ENCODE measurements at regions not wholly inside any gene's neighbourhood (a gene's known extent, or its start where the extent isn't known, plus 50 kb on each side); places are given as distances from the start of the nearest gene placed in this dataset.

GRCh38 chrX:20352504-20352903 lies 85.8 kb upstream of the RPS6KA3 start:
- ChIA-PET CTCF (no interaction called here), POLR2A (no interaction called here)
- H3K4me1 ChIP-seq (ENCODE audit: control insufficient read depth in 1 of 2, extremely low read depth in 1 of 2, insufficient read depth in 2 of 2, low read length in 2 of 2), result peaks cover 2 to 6% of the 10 kb centered on the region in 2 experiments
- H3K27ac ChIP-seq (ENCODE audit: low read length), result no peak overlapping the region
- no peak overlapping the region for H3K4me3 ChIP-seq (ENCODE audit: control insufficient read depth in 1 of 2, extremely low read depth in 1 of 2, low read length in 1 of 2)
- no peaks in the 10 kb centered on the region for H3K9me3 ChIP-seq
- Mint-ChIP-seq H3K36me3 (no peaks in the 10 kb centered on the region), H3K27me3 (no peaks in the 10 kb centered on the region), H3K9me3 (no peaks in the 10 kb centered on the region), H3K4me3 (peak overlapping the region in 1 of 3 donors; percentile 21), H3K4me1 (peaks cover 21 to 22% (median 21%) of the 10 kb centered on the region in 3 donors), H3K27ac (no peak overlapping the region)
- ATAC-seq (replicated peaks in 1 of 4) (no peak), DNase-seq (no peak)
- no peaks in the 10 kb centered on the region for H3K27me3 ChIP-seq (replicated peaks in 1 of 2; ENCODE audit: control insufficient read depth in 2 of 2, extremely low read depth in 1 of 2, insufficient read depth in 2 of 2, low read length in 1 of 2)
- no CpG with 5 or more reads among the region's 6 CpGs for WGBS (ENCODE audit: insufficient coverage)
- no peaks in the 10 kb centered on the region for H3K36me3 ChIP-seq (ENCODE audit: control insufficient read depth in 2 of 2, extremely low read depth in 1 of 2, insufficient read depth in 1 of 2, low read length in 1 of 2)

DNA sequence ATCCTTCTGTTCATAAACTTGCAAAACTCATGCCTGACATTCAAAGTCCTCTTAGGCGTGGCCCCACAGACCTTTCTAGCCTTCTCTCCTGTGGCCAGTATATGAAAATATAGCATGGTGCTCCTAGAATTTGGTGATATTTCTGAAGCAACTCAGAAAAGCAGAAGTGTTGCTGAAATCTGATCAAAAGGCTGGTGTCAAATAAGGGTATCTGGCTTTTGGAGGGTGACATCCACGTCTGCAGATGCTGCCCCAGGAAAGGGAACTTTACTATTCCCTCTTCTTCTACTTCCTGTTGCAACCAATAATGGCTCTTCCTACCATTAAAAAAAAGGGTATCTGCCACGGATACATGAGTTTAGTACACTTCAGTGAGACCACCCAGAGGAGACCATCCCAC lies 83.9 kb upstream of the RPS6KA3 start:
- no peaks in the 10 kb centered on the region for H3K36me3 Mint-ChIP-seq
- H3K4me1 Mint-ChIP-seq, result peaks cover 18 to 22% (median 19%) of the 10 kb centered on the region in 3 donors
- H3K27ac ChIP-seq (ENCODE audit: low read length), result no peak overlapping the region
- H3K4me3 Mint-ChIP-seq, result no peak overlapping the region
- DNase-seq, result no peak
- H3K9me3 Mint-ChIP-seq, result no peaks in the 10 kb centered on the region
- H3K4me1 ChIP-seq (ENCODE audit: control insufficient read depth in 1 of 2, extremely low read depth in 1 of 2, insufficient read depth in 2 of 2, low read length in 2 of 2), result peaks cover 2 to 4% of the 10 kb centered on the region in 2 experiments
- H3K36me3 ChIP-seq (ENCODE audit: control insufficient read depth in 2 of 2, extremely low read depth in 1 of 2, insufficient read depth in 1 of 2, low read length in 1 of 2), result no peaks in the 10 kb centered on the region
- H3K27me3 Mint-ChIP-seq, result peaks cover 0 to 7% of the 10 kb centered on the region in 2 donors
- no CpG with 5 or more reads among the region's 3 CpGs for WGBS (ENCODE audit: insufficient coverage)
- H3K4me3 ChIP-seq (ENCODE audit: control insufficient read depth in 1 of 2, extremely low read depth in 1 of 2, low read length in 1 of 2), result no peak overlapping the region
- H3K9me3 ChIP-seq, result no peaks in the 10 kb centered on the region
- ChIA-PET POLR2A (no interaction called here), CTCF (interaction anchor here in 1 of 2 donors (0.6 kb wide), 1 partner anchor 35 kb away, joined by 3 read pairs; no protein-coding TSS in a partner anchor)
- H3K27ac Mint-ChIP-seq, result no peak overlapping the region
- no peak for ATAC-seq (replicated peaks in 1 of 4)
- no peaks in the 10 kb centered on the region for H3K27me3 ChIP-seq (replicated peaks in 1 of 2; ENCODE audit: control insufficient read depth in 2 of 2, extremely low read depth in 1 of 2, insufficient read depth in 2 of 2, low read length in 1 of 2)

DNA sequence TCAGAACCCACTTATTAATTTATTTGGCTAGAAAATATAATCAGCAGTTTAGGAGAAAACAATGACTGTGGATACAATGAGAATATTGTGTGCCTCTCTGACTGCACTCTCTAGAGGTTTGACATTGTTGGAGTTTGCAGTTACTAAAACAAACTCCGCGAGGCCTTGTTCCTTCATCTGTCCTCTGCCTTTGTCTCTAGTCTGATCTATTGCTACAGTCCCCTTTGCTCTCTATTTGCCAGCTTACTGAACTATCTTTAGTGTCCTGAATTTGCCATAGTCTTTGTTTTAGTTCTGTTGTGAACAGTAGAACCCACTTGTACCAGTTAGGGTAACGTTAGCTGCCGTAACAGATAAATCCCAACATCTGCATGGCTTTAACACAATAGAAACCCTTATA lies 81.4 kb upstream of the RPS6KA3 start:
- Histone ChIP-seq H3K4me1 (ENCODE audit: control insufficient read depth in 1 of 2, extremely low read depth in 1 of 2, insufficient read depth in 2 of 2, low read length in 2 of 2) (no peaks in the 10 kb centered on the region), H3K36me3 (ENCODE audit: control insufficient read depth in 2 of 2, extremely low read depth in 1 of 2, insufficient read depth in 1 of 2, low read length in 1 of 2) (no peaks in the 10 kb centered on the region), H3K9me3 (no peaks in the 10 kb centered on the region), H3K27me3 (replicated peaks in 1 of 2; ENCODE audit: control insufficient read depth in 2 of 2, extremely low read depth in 1 of 2, insufficient read depth in 2 of 2, low read length in 1 of 2) (no peaks in the 10 kb centered on the region), H3K27ac (ENCODE audit: low read length) (no peak overlapping the region), H3K4me3 (ENCODE audit: control insufficient read depth in 1 of 2, extremely low read depth in 1 of 2, low read length in 1 of 2) (no peak overlapping the region)
- DNase-seq, result no peak
- no peaks in the 10 kb centered on the region for H3K36me3 Mint-ChIP-seq
- H3K4me1 Mint-ChIP-seq, result peaks cover 0 to 5% (median 4%) of the 10 kb centered on the region in 3 donors
- WGBS (ENCODE audit: insufficient coverage), result no CpG with 5 or more reads among the region's 4 CpGs
- H3K9me3 Mint-ChIP-seq, result peaks cover 0 to 5% (median under 1%) of the 10 kb centered on the region in 3 donors
- H3K4me3 Mint-ChIP-seq, result no peak overlapping the region
- no peak for ATAC-seq (replicated peaks in 1 of 4)
- CTCF ChIA-PET, result no interaction called here
- POLR2A ChIA-PET, result no interaction called here
- H3K27ac Mint-ChIP-seq, result no peak overlapping the region
- H3K27me3 Mint-ChIP-seq, result peaks cover 0 to 7% of the 10 kb centered on the region in 2 donors

GRCh38 chrX:20347481-20347880 lies 80.8 kb upstream of the RPS6KA3 start:
- no CpG with 5 or more reads among the region's 5 CpGs for WGBS (ENCODE audit: insufficient coverage)
- no peaks in the 10 kb centered on the region for H3K9me3 ChIP-seq
- H3K36me3 ChIP-seq (ENCODE audit: control insufficient read depth in 2 of 2, extremely low read depth in 1 of 2, insufficient read depth in 1 of 2, low read length in 1 of 2), result no peaks in the 10 kb centered on the region
- no peak overlapping the region for H3K27ac ChIP-seq (ENCODE audit: low read length)
- DNase-seq (no peak), ATAC-seq (replicated peaks in 1 of 4) (no peak)
- no peak overlapping the region for H3K4me3 ChIP-seq (ENCODE audit: control insufficient read depth in 1 of 2, extremely low read depth in 1 of 2, low read length in 1 of 2)
- no peaks in the 10 kb centered on the region for H3K4me1 ChIP-seq (ENCODE audit: control insufficient read depth in 1 of 2, extremely low read depth in 1 of 2, insufficient read depth in 2 of 2, low read length in 2 of 2)
- POLR2A ChIA-PET, result interaction anchor here in 1 of 2 donors (0.5 kb wide), 1 partner anchor 15 kb away, joined by 3 read pairs; no protein-coding TSS in a partner anchor
- H3K4me3 Mint-ChIP-seq, result no peak overlapping the region
- H3K27me3 ChIP-seq (replicated peaks in 1 of 2; ENCODE audit: control insufficient read depth in 2 of 2, extremely low read depth in 1 of 2, insufficient read depth in 2 of 2, low read length in 1 of 2), result no peaks in the 10 kb centered on the region
- no peak overlapping the region for H3K27ac Mint-ChIP-seq
- peaks cover 0 to 1% (median under 1%) of the 10 kb centered on the region in 3 donors for H3K4me1 Mint-ChIP-seq
- CTCF ChIA-PET, result no interaction called here
- H3K9me3 Mint-ChIP-seq, result peaks cover 0 to 5% (median 3%) of the 10 kb centered on the region in 3 donors
- H3K27me3 Mint-ChIP-seq, result peaks cover 0 to 7% of the 10 kb centered on the region in 2 donors
- H3K36me3 Mint-ChIP-seq, result no peaks in the 10 kb centered on the region

- no peak for ATAC-seq (replicated peaks in 1 of 4)
- Histone ChIP-seq H3K4me1 (ENCODE audit: control insufficient read depth in 1 of 2, extremely low read depth in 1 of 2, insufficient read depth in 2 of 2, low read length in 2 of 2) (peaks cover 0 to 2% of the 10 kb centered on the region in 2 experiments), H3K9me3 (no peaks in the 10 kb centered on the region), H3K27me3 (replicated peaks in 1 of 2; ENCODE audit: control insufficient read depth in 2 of 2, extremely low read depth in 1 of 2, insufficient read depth in 2 of 2, low read length in 1 of 2) (peaks cover 0 to 3% of the 10 kb centered on the region in 2 experiments), H3K4me3 (ENCODE audit: control insufficient read depth in 1 of 2, extremely low read depth in 1 of 2, low read length in 1 of 2) (no peak overlapping the region), H3K27ac (ENCODE audit: low read length) (no peak overlapping the region), H3K36me3 (ENCODE audit: control insufficient read depth in 2 of 2, extremely low read depth in 1 of 2, insufficient read depth in 1 of 2, low read length in 1 of 2) (no peaks in the 10 kb centered on the region)
- Mint-ChIP-seq H3K9me3 (no peaks in the 10 kb centered on the region), H3K27ac (no peak overlapping the region), H3K36me3 (no peaks in the 10 kb centered on the region), H3K27me3 (peaks cover 0 to 25% of the 10 kb centered on the region in 2 donors), H3K4me1 (peaks cover 0 to 8% (median 0%) of the 10 kb centered on the region in 3 donors), H3K4me3 (no peak overlapping the region)
- DNase-seq, result no peak
- WGBS (ENCODE audit: insufficient coverage), result no CpG with 5 or more reads among the region's 1 CpG
- POLR2A ChIA-PET, result interaction anchor here in 1 of 2 donors (0.5 kb wide), 1 partner anchor 67 kb away, joined by 7 read pairs; no protein-coding TSS in a partner anchor
- CTCF ChIA-PET, result no interaction called here
These were observed 67.0 kb upstream of the RPS6KA3 start for GRCh38 chrX:20333672-20334071.

DNA sequence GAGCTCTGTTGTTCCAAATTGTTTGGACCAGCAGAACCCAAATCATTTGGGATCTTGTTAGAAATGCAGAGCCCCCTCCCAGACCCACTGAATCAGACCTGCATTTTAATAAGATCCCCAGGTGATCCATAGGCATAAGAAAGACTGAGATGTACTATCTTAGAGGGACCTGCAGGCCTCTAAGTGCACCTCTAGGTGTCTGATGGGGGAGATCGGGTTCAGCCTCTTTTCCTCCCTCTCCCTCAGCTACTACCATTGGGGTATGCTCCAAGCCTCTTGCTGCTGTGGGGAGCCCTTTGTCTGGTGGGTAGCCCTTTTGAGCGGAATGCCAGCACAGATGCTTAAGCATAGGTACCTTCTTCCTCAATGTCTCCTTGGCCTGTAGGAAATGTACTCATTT lies 63.8 kb upstream of the RPS6KA3 start:
- ChIA-PET POLR2A (no interaction called here), CTCF (no interaction called here)
- no peaks in the 10 kb centered on the region for H3K9me3 ChIP-seq
- no peak overlapping the region for H3K4me3 ChIP-seq (ENCODE audit: control insufficient read depth in 1 of 2, extremely low read depth in 1 of 2, low read length in 1 of 2)
- H3K9me3 Mint-ChIP-seq, result no peaks in the 10 kb centered on the region
- no peaks in the 10 kb centered on the region for H3K36me3 ChIP-seq (ENCODE audit: control insufficient read depth in 2 of 2, extremely low read depth in 1 of 2, insufficient read depth in 1 of 2, low read length in 1 of 2)
- H3K27ac Mint-ChIP-seq, result no peak overlapping the region
- ATAC-seq (replicated peaks in 1 of 4) (no peak), DNase-seq (no peak)
- peaks cover 0 to 2% of the 10 kb centered on the region in 2 experiments for H3K4me1 ChIP-seq (ENCODE audit: control insufficient read depth in 1 of 2, extremely low read depth in 1 of 2, insufficient read depth in 2 of 2, low read length in 2 of 2)
- peaks cover 0 to 8% (median 0%) of the 10 kb centered on the region in 3 donors for H3K4me1 Mint-ChIP-seq
- peaks cover 0 to 3% of the 10 kb centered on the region in 2 experiments for H3K27me3 ChIP-seq (replicated peaks in 1 of 2; ENCODE audit: control insufficient read depth in 2 of 2, extremely low read depth in 1 of 2, insufficient read depth in 2 of 2, low read length in 1 of 2)
- H3K27ac ChIP-seq (ENCODE audit: low read length), result no peak overlapping the region
- no CpG with 5 or more reads among the region's 2 CpGs for WGBS (ENCODE audit: insufficient coverage)
- peaks cover 0 to 29% of the 10 kb centered on the region in 2 donors for H3K27me3 Mint-ChIP-seq
- H3K4me3 Mint-ChIP-seq, result no peak overlapping the region
- no peaks in the 10 kb centered on the region for H3K36me3 Mint-ChIP-seq

DNA sequence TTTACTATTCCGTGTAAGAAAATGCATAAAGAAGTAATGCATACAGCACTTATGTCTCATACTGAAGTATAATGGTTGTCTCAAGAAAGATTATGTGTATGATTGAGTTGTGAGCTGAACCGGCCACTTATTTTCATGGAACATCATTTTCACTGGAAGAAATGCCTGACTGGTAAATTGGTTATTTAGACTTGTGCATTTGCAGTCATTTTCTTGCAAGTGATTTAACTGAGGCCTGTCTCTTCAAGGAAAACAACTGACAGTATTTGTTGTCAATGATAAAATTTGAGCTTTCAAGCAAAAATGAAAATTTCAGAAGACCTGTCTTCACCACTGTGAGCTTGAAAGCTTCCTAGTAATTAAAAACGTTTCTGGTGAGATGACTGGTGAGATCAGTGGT lies 62.7 kb upstream of the RPS6KA3 start:
- no peaks in the 10 kb centered on the region for H3K36me3 Mint-ChIP-seq
- POLR2A ChIA-PET, result no interaction called here
- no peaks in the 10 kb centered on the region for H3K36me3 ChIP-seq (ENCODE audit: control insufficient read depth in 2 of 2, extremely low read depth in 1 of 2, insufficient read depth in 1 of 2, low read length in 1 of 2)
- H3K4me1 ChIP-seq (ENCODE audit: control insufficient read depth in 1 of 2, extremely low read depth in 1 of 2, insufficient read depth in 2 of 2, low read length in 2 of 2), result peaks cover 0 to 2% of the 10 kb centered on the region in 2 experiments
- peaks cover 0 to 8% (median 0%) of the 10 kb centered on the region in 3 donors for H3K4me1 Mint-ChIP-seq
- no CpG with 5 or more reads among the region's 3 CpGs for WGBS (ENCODE audit: insufficient coverage)
- peaks cover 0 to 3% of the 10 kb centered on the region in 2 experiments for H3K27me3 ChIP-seq (replicated peaks in 1 of 2; ENCODE audit: control insufficient read depth in 2 of 2, extremely low read depth in 1 of 2, insufficient read depth in 2 of 2, low read length in 1 of 2)
- DNase-seq (no peak), ATAC-seq (replicated peaks in 1 of 4) (no peak)
- H3K27ac ChIP-seq (ENCODE audit: low read length), result no peak overlapping the region
- H3K4me3 ChIP-seq (ENCODE audit: control insufficient read depth in 1 of 2, extremely low read depth in 1 of 2, low read length in 1 of 2), result no peak overlapping the region
- H3K27me3 Mint-ChIP-seq, result peaks cover 0 to 24% of the 10 kb centered on the region in 2 donors
- CTCF ChIA-PET, result no interaction called here
- no peak overlapping the region for H3K27ac Mint-ChIP-seq
- H3K9me3 ChIP-seq, result no peaks in the 10 kb centered on the region
- H3K4me3 Mint-ChIP-seq, result no peak overlapping the region
- no peaks in the 10 kb centered on the region for H3K9me3 Mint-ChIP-seq

All from T-cell (primary cell).